Fibroblast of mammary gland (primary cell): ENCODE measurements at regions not wholly inside any gene's neighbourhood (a gene's known extent, or its start where the extent isn't known, plus 50 kb on each side); places are given as distances from the start of the nearest gene placed in this dataset.

Experiments
- DNase-seq: peaks from one replicate; pipeline ENCODE4 v3.0.0-alpha.2; 2010; ENCODE audit warnings: low read depth
- H3K4me3 ChIP-seq: 2 replicates; pipeline ENCODE4 v1.5.1; 2011; ENCODE audit warnings: low read depth, mild to moderate bottlenecking, low read length, moderate library complexity; ENCODE audit not compliant: control insufficient read depth
- TF ChIP-seq, protein P1 (sequence below): conservative IDR thresholded peaks from 2 replicates; pipeline ENCODE4 v1.5.1; 2011; ENCODE audit warnings: low read depth, low read length, inconsistent platforms; ENCODE audit not compliant: control insufficient read depth, insufficient read depth

DNA sequence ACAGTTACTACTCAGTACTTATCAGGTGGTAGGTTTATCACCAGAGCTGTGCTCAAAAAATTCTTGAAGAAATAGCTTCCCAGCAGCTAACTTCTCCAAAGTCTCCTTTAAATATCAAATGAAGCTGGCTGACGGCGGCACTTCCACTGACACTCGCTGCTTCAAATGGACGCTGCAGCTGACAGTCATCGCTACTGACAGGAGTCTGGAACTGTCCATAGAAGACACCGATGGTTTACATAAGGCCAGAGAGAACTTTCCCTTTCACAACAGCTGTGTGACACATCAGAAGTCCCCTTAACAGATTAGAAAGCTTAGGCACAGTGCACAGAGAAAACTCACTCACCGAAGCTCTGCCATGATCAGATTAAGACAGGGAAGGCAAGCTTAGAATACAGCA, 270.2 kb downstream of the SHOX2 start:
- no peak overlapping the region for H3K4me3 ChIP-seq
- no peak for DNase-seq
- TF ChIP-seq, protein P1, sequence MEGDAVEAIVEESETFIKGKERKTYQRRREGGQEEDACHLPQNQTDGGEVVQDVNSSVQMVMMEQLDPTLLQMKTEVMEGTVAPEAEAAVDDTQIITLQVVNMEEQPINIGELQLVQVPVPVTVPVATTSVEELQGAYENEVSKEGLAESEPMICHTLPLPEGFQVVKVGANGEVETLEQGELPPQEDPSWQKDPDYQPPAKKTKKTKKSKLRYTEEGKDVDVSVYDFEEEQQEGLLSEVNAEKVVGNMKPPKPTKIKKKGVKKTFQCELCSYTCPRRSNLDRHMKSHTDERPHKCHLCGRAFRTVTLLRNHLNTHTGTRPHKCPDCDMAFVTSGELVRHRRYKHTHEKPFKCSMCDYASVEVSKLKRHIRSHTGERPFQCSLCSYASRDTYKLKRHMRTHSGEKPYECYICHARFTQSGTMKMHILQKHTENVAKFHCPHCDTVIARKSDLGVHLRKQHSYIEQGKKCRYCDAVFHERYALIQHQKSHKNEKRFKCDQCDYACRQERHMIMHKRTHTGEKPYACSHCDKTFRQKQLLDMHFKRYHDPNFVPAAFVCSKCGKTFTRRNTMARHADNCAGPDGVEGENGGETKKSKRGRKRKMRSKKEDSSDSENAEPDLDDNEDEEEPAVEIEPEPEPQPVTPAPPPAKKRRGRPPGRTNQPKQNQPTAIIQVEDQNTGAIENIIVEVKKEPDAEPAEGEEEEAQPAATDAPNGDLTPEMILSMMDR = no peak

DNA sequence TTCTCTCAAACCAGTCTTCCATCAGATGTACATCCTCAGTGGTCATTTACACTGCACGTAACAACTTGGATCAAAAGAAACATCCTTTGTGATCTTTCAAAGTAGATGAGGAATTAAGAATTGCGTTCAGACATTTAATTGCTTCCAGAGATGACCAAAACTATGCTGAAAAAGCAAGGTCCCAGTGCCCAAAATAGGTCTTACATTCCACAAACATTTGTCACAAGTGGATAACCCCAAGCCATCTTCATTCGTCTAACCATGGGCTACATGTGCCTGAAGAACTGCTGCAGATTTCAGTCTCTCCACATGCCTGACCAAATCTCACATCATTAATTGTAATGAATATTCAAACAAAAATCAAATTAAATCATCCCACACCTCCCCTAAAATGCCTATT, 273.6 kb downstream of the SHOX2 start:
- TF ChIP-seq, protein P1 = no peak
- no peak overlapping the region for H3K4me3 ChIP-seq
- peak; percentile 56 for DNase-seq

DNA sequence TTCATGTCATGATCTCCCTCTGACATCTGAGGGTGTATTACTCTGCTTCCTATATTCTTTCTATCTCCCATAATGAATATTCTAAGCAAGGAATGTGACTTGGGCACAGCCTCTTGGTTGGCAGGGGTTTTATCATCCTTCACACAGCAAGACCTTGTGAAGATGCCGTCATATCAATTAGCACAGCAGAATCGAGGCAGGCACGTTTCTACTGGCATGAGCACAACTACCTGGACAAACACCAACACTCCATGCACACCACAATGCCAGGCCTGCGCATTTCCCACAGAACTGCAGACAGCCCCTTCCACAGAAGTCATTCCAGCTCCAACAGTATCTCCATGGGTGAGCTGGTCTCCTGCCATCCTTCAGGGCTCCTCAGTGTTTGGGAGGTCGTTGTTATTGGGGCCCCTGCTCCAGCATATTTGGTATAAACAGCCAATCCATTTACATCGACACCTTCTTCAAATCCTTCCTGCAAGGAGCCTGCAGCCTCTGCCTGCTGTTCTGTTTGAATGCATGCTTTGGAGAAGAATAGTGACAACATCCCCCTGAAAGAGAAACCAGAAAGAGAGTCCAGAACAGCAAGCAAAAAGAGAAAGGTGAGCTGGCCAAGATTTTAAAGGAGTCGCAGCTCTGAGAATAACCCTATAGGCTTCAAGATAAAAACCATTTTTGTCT, 275.5 kb downstream of the SHOX2 start:
- TF ChIP-seq, protein P1 = no peak
- no peak for DNase-seq
- H3K4me3 ChIP-seq = no peak overlapping the region

DNA sequence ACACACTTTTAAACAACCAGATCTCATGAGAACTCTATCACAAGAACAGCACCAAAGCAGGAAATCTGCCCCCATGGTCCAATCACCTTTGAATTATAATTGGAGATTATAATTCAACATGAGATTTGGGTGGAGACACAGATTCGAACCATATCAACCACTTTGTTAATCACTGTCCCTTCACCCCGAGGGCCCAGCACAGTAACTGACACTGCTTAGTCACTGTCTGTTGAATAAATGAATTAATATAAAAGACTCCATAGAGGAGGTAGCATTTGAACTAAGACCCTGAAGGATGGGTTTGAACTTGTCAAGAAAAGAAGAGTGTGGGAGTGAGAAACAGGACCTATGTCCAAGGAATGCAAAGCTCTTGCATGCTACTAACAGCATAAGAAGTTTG, 276.4 kb downstream of the SHOX2 start:
- DNase-seq = no peak
- TF ChIP-seq, protein P1 = no peak
- H3K4me3 ChIP-seq = no peak overlapping the region

DNA sequence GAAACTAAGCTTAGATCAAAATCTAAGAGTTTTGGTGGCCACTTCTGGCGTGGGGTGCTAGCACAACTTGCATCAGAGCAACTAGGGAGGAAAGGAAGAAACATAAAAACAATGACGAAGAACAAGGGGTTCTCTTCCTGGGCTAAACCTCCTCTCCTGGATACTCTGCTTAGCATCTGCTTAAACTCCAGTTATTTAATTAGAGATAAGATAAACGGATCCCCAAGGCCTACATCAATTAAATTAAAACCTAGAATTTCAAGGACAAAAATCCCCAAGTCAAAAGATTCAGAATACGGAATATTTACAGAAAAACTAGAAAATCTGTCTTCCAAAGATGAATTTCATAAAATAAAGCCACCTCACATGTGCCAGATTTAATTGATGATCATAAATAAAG, 281.9 kb downstream of the SHOX2 start:
- TF ChIP-seq, protein P1 = no peak
- no peak overlapping the region for H3K4me3 ChIP-seq
- DNase-seq = no peak

DNA sequence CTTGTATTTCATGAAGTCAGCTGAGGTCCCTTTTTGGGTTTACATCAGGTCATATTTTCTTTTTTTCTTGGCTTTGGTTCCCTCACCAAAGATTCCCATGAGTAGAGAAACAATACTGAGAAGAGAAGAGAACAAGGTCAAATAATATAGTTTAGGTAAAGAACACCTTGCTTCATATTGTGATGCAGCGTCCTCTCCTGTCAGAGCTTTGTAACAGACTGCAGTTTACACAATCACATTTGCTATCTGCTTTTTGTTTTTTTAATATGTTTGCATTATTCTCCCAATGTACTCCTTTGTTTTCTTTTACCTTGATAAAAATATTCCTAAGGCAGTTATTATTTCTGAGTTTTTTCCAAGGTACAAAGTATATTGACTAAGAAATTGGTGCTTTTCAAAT, 283.2 kb downstream of the SHOX2 start:
- no peak overlapping the region for H3K4me3 ChIP-seq
- DNase-seq = no peak
- TF ChIP-seq, protein P1 = no peak

DNA sequence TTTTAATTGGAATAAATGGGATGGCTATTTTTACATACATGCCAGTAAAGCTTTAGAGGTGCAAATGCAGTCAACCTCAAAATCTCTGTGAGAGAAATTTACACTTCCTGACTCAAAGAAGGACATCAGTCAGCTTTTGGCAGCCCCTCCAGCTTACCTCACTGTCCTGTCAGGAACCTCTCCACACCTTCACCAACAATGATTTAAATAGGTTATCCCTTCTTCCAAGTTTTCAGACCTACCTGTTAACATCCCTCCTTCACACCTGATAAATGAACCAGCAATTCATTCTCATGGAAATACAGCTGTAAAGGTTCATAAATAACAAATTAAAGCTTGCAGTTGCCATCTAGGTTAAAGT, 286.1 kb downstream of the SHOX2 start:
- DNase-seq = no peak
- TF ChIP-seq, protein P1 = no peak
- H3K4me3 ChIP-seq = no peak overlapping the region
